Gastroesophageal sphincter (tissue), 3 donors: ENCODE measurements at regions not wholly inside any gene's neighbourhood (a gene's known extent, or its start where the extent isn't known, plus 50 kb on each side); places are given as distances from the start of the nearest gene placed in this dataset.

Experiments
- CTCF ChIP-seq, 4 experiments: fragments of 200-600 bp in 2 of 4; fragments of 450-650 bp in 2 of 4; sonication (generic) in 1 of 4; IDR thresholded peaks; one replicate each; pipeline ENCODE4 v1.5.1; 2017 to 2019; ENCODE audit warnings: antibody characterized with exemption in 4 of 4, mild to moderate bottlenecking in 2 of 4, moderate library complexity in 2 of 4
- POLR2A ChIP-seq, 2 donors: fragments of 450-650 bp; IDR thresholded peaks; one replicate each; pipeline ENCODE4 v1.6.1; 2017; ENCODE audit warnings: antibody characterized with exemption in 2 of 2, mild to moderate bottlenecking in 2 of 2, moderate library complexity in 1 of 2
- POLR2AphosphoS5 ChIP-seq: sonication (generic); formaldehyde crosslinking; IDR thresholded peaks from one replicate; pipeline ENCODE4 v1.6.1; 2017; ENCODE audit warnings: antibody characterized with exemption

- TF ChIP-seq CTCF (IDR thresholded peaks at IDR 0.05) (no peak), POLR2AphosphoS5 (no peak), POLR2A (IDR thresholded peaks at IDR 0.05) (no peak)
Observed at GRCh38 chr3:194906970-194907629, 221.4 kb downstream of the FAM43A start.
